ENCODE measurements at regions not wholly inside any gene's neighbourhood (a gene's known extent, or its start where the extent isn't known, plus 50 kb on each side); places are given as distances from the start of the nearest gene placed in this dataset.
"Not testable (repeated sequence)": the region's sequence is repeated elsewhere in the genome, so short reads cannot be mapped to it uniquely, and the experiment has no call there.

DNA sequence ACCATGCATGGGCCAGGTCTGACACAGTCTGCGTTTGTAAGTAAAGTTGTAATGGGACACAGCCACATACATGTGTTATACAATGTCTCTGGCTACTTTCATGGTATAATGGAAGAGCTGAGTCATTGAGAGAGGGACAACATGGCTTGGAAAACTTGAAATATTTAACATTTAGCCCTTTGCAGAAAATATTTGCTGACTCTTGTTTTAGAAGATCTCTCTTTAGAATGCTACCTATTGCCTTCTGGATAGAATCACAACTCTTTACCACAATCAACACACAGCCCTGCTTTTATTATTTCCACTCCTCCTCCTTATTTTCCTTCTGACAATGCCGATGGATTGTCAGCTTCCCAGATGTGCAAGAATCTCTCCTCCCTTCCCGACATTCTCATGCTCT lies 138.4 kb upstream of the DUSP22 start:
- TF ChIP-seq CTCF (IDR thresholded peaks at IDR 0.05; ENCODE audit: insufficient read depth, low read length); POLR2AphosphoS5 (IDR thresholded peaks at IDR 0.05; ENCODE audit: low read depth): not testable (repeated sequence)
- TF ChIP-seq, protein P1, sequence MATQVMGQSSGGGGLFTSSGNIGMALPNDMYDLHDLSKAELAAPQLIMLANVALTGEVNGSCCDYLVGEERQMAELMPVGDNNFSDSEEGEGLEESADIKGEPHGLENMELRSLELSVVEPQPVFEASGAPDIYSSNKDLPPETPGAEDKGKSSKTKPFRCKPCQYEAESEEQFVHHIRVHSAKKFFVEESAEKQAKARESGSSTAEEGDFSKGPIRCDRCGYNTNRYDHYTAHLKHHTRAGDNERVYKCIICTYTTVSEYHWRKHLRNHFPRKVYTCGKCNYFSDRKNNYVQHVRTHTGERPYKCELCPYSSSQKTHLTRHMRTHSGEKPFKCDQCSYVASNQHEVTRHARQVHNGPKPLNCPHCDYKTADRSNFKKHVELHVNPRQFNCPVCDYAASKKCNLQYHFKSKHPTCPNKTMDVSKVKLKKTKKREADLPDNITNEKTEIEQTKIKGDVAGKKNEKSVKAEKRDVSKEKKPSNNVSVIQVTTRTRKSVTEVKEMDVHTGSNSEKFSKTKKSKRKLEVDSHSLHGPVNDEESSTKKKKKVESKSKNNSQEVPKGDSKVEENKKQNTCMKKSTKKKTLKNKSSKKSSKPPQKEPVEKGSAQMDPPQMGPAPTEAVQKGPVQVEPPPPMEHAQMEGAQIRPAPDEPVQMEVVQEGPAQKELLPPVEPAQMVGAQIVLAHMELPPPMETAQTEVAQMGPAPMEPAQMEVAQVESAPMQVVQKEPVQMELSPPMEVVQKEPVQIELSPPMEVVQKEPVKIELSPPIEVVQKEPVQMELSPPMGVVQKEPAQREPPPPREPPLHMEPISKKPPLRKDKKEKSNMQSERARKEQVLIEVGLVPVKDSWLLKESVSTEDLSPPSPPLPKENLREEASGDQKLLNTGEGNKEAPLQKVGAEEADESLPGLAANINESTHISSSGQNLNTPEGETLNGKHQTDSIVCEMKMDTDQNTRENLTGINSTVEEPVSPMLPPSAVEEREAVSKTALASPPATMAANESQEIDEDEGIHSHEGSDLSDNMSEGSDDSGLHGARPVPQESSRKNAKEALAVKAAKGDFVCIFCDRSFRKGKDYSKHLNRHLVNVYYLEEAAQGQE (IDR thresholded peaks at IDR 0.05; ENCODE audit: insufficient replicate concordance, low read depth): not testable (repeated sequence)
